H1 (cell line): ENCODE measurements at regions not wholly inside any gene's neighbourhood (a gene's known extent, or its start where the extent isn't known, plus 50 kb on each side); places are given as distances from the start of the nearest gene placed in this dataset.

Experiments
- CTCF ChIA-PET: fragments of 300-600 bp; sonication (Branson Sonifier 250); formaldehyde crosslinking; loops from one replicate; lab custom pipeline; 2021; ENCODE audit not compliant: partially characterized antibody; lab: Charles Lee
- POLR2A ChIA-PET: fragments of 300-600 bp; sonication (Branson Sonifier 250); formaldehyde crosslinking; loops from one replicate; lab custom pipeline; 2021; ENCODE audit warnings: inconsistent platforms; ENCODE audit not compliant: partially characterized antibody; lab: Charles Lee
- DNase-seq, 2 experiments: peaks; one replicate each; pipeline versions ENCODE4 v3.0.0 to v3.0.0-alpha.2; 2010 to 2022; ENCODE audit warnings: low spot score in 2 of 2, low read depth in 1 of 2, mixed read lengths in 1 of 2
- FAIRE-seq: peaks from 2 replicates; lab custom pipeline; 2011; peaks lifted over from hg19 to GRCh38; lab: Jason Lieb, UNC
- H2AFZ ChIP-seq: 2 replicates; pipeline ENCODE4 v1.8.1; 2012; ENCODE audit warnings: low read length, inconsistent platforms
- H2AK5ac ChIP-seq: 2 replicates; pipeline ENCODE4 v1.6.1; 2013; ENCODE audit warnings: low read depth, low read length
- H2BK120ac ChIP-seq: replicated peaks from 2 replicates; pipeline ENCODE3; 2013; ENCODE audit warnings: low read depth, low read length, inconsistent platforms
- H2BK12ac ChIP-seq: 2 replicates; pipeline ENCODE4 v1.6.1; 2013; ENCODE audit warnings: low read depth, low read length
- H2BK15ac ChIP-seq: 2 replicates; pipeline ENCODE4 v1.6.1; 2013; ENCODE audit warnings: low read length
- H2BK20ac ChIP-seq: 2 replicates; pipeline ENCODE4 v1.6.1; 2013; ENCODE audit warnings: low read length
- H2BK5ac ChIP-seq: 2 replicates; pipeline ENCODE4 v1.6.1; 2013; ENCODE audit warnings: low read depth, low read length
- H3K14ac ChIP-seq: 2 replicates; pipeline ENCODE4 v1.6.1; 2013; ENCODE audit warnings: inconsistent platforms; ENCODE audit not compliant: insufficient read length
- H3K18ac ChIP-seq: 2 replicates; pipeline ENCODE4 v1.6.1; 2013; ENCODE audit warnings: low read length; ENCODE audit errors: extremely low read depth
- H3K23ac ChIP-seq: 2 replicates; pipeline ENCODE4 v1.6.1; 2013; ENCODE audit warnings: inconsistent platforms; ENCODE audit not compliant: insufficient read length
- H3K23me2 ChIP-seq: 2 replicates; pipeline ENCODE4 v1.6.1; 2013; ENCODE audit warnings: low read depth, low read length
- H3K27ac ChIP-seq: 2 replicates; pipeline ENCODE4 v1.6.1; 2011; ENCODE audit warnings: low read depth, low read length, inconsistent platforms
- H3K27me3 ChIP-seq, 4 experiments: replicated peaks in 1 of 4; 1 replicate in 1 of 4; 2 replicates in 3 of 4; pipeline versions ENCODE4 v1.6.1 to v1.8.1; 2011 to 2013; ENCODE audit warnings: low read length in 3 of 4, mild to moderate bottlenecking in 3 of 4, inconsistent platforms in 2 of 4, mixed read lengths in 2 of 4, moderate library complexity in 1 of 4; ENCODE audit not compliant: control insufficient read depth in 3 of 4, insufficient read depth in 3 of 4; ENCODE audit errors: extremely low read depth in 1 of 4
- H3K36me3 ChIP-seq, 4 experiments: 2 replicates each; pipeline versions ENCODE4 v1.6.1 to v1.8.1; 2011 to 2013; ENCODE audit warnings: mild to moderate bottlenecking in 4 of 4, low read length in 3 of 4, moderate library complexity in 2 of 4, control low read depth in 1 of 4, inconsistent platforms in 1 of 4; ENCODE audit not compliant: insufficient read depth in 4 of 4, control insufficient read depth in 2 of 4
- H3K4ac ChIP-seq: replicated peaks from 2 replicates; pipeline ENCODE3; 2013; ENCODE audit warnings: low read length, low read depth, mixed read lengths, inconsistent platforms; ENCODE audit not compliant: insufficient read length
- H3K4me1 ChIP-seq, 4 experiments: replicated peaks in 1 of 4; 1 replicate in 1 of 4; 2 replicates in 3 of 4; pipeline versions ENCODE4 v1.6.1 to v1.8.1; 2011 to 2013; ENCODE audit warnings: low read length in 3 of 4, inconsistent platforms in 2 of 4, mixed read lengths in 1 of 4; ENCODE audit not compliant: insufficient read depth in 4 of 4, control insufficient read depth in 3 of 4
- H3K4me2 ChIP-seq, 2 experiments: 2 replicates each; pipeline versions ENCODE4 v1.6.1 to v1.8.1; 2011 to 2013; ENCODE audit warnings: low read depth in 2 of 2, low read length in 2 of 2, control low read depth in 1 of 2, inconsistent platforms in 1 of 2, mild to moderate bottlenecking in 1 of 2; ENCODE audit not compliant: insufficient read depth in 1 of 2
- H3K4me3 ChIP-seq, 4 experiments: fragments of 200-600, 300-600 bp in 1 of 4; sonication (generic), shearing (Covaris generic), sonication (Bioruptor Twin) in 1 of 4; 2 replicates each; pipeline versions ENCODE4 v1.5.1 to v1.8.1; 2011 to 2016; ENCODE audit warnings: low read length in 4 of 4, low read depth in 3 of 4, control low read depth in 2 of 4, inconsistent platforms in 2 of 4, mild to moderate bottlenecking in 2 of 4, mixed read lengths in 1 of 4, moderate library complexity in 1 of 4; ENCODE audit not compliant: insufficient read depth in 2 of 4; ENCODE audit errors: extremely low read depth in 1 of 4
- H3K56ac ChIP-seq: replicated peaks from 2 replicates; pipeline ENCODE3; 2013; ENCODE audit warnings: low read depth, mild to moderate bottlenecking, mixed read lengths, low read length, inconsistent platforms; ENCODE audit not compliant: insufficient read length
- H3K79me1 ChIP-seq: 2 replicates; pipeline ENCODE4 v1.6.1; 2013; ENCODE audit warnings: low read depth, low read length, control low read depth
- H3K79me2 ChIP-seq, 2 experiments: 2 replicates each; pipeline versions ENCODE4 v1.6.1 to v1.8.1; 2012 to 2013; ENCODE audit warnings: low read length in 2 of 2, mild to moderate bottlenecking in 2 of 2, inconsistent platforms in 1 of 2; ENCODE audit not compliant: insufficient read depth in 2 of 2, control insufficient read depth in 1 of 2
- H3K9ac ChIP-seq, 4 experiments: replicated peaks in 1 of 4; 1 replicate in 1 of 4; 2 replicates in 3 of 4; pipeline versions ENCODE4 v1.6.1 to v1.8.1; 2011 to 2013; ENCODE audit warnings: low read depth in 3 of 4, low read length in 3 of 4, control low read depth in 2 of 4, mild to moderate bottlenecking in 2 of 4, moderate library complexity in 2 of 4, inconsistent platforms in 1 of 4; ENCODE audit errors: extremely low read depth in 1 of 4
- H3K9me3 ChIP-seq, 2 experiments: 2 replicates each; pipeline versions ENCODE4 v1.6.1 to v1.8.1; 2012 to 2013; ENCODE audit warnings: mild to moderate bottlenecking in 2 of 2, moderate library complexity in 2 of 2, control low read depth in 1 of 2, inconsistent platforms in 1 of 2, low read depth in 1 of 2, low read length in 1 of 2, mixed read lengths in 1 of 2; ENCODE audit not compliant: insufficient read depth in 2 of 2
- H4K20me1 ChIP-seq, 2 experiments: replicated peaks in 1 of 2; 2 replicates each; pipeline versions ENCODE3 to v1.8.1; 2011 to 2013; ENCODE audit warnings: inconsistent platforms in 2 of 2, low read length in 2 of 2, mild to moderate bottlenecking in 1 of 2; ENCODE audit not compliant: insufficient read depth in 2 of 2, control insufficient read depth in 1 of 2
- H4K5ac ChIP-seq: 2 replicates; pipeline ENCODE4 v1.6.1; 2013; ENCODE audit warnings: low read length, low read depth, mixed read lengths, inconsistent platforms; ENCODE audit not compliant: insufficient read length
- H4K8ac ChIP-seq: 2 replicates; pipeline ENCODE4 v1.8.0; 2013; ENCODE audit warnings: mild to moderate bottlenecking, moderate library complexity, low read length, inconsistent platforms; ENCODE audit not compliant: insufficient read depth; ENCODE audit errors: extremely low read depth
- H4K91ac ChIP-seq: replicated peaks from 2 replicates; pipeline ENCODE3; 2013; ENCODE audit warnings: low read length, mixed read lengths, inconsistent platforms; ENCODE audit not compliant: insufficient read length
- BACH1 ChIP-seq: IDR thresholded peaks from 2 replicates; pipeline ENCODE4 v1.6.1; 2012; ENCODE audit warnings: low read length, improper control_type of control experiment
- BCL11A ChIP-seq, 2 experiments: IDR thresholded peaks; one replicate each; pipeline ENCODE4 v1.6.1; 2011; ENCODE audit warnings: low read depth in 2 of 2, low read length in 2 of 2, mild to moderate bottlenecking in 2 of 2
- CREB1 ChIP-seq: IDR thresholded peaks from 2 replicates; pipeline ENCODE4 v1.6.1; 2012; ENCODE audit warnings: inconsistent platforms
- KDM1A ChIP-seq: fragments of 200-600, 300-600 bp; sonication (generic); IDR thresholded peaks from 2 replicates; pipeline ENCODE4 v1.7.1; 2016; ENCODE audit warnings: mild to moderate bottlenecking, low read length, borderline replicate concordance
- MAFK ChIP-seq: IDR thresholded peaks from 2 replicates; pipeline ENCODE4 v1.6.1; 2012; ENCODE audit warnings: low read depth, mild to moderate bottlenecking, improper control_type of control experiment, low read length
- POLR2AphosphoS5 ChIP-seq: IDR thresholded peaks from 2 replicates; pipeline ENCODE4 v1.6.1; 2011; ENCODE audit warnings: low read depth, low read length
- RNF2 ChIP-seq: fragments of 200-900, 300-1000 bp; sonication (generic); IDR thresholded peaks from 2 replicates; pipeline ENCODE4 v1.7.1; 2016; ENCODE audit warnings: borderline replicate concordance, low read depth, mild to moderate bottlenecking, antibody characterized with exemption, low read length; ENCODE audit not compliant: poor library complexity, severe bottlenecking; ENCODE audit errors: missing control alignments
- RXRA ChIP-seq: IDR thresholded peaks from 2 replicates; pipeline ENCODE4 v1.6.1; 2011; ENCODE audit warnings: low read depth, mild to moderate bottlenecking, low read length, moderate library complexity; ENCODE audit not compliant: insufficient read depth
- SAP30 ChIP-seq: fragments of 300-600 bp; sonication (generic); IDR thresholded peaks from 2 replicates; pipeline ENCODE4 v1.7.1; 2012; ENCODE audit warnings: low read length, moderate library complexity, mild to moderate bottlenecking, inconsistent platforms; ENCODE audit not compliant: insufficient read depth, insufficient replicate concordance
- SIX5 ChIP-seq: IDR thresholded peaks from 2 replicates; pipeline ENCODE4 v1.6.1; 2011; ENCODE audit warnings: mild to moderate bottlenecking, low read depth, low read length
- TCF12 ChIP-seq: IDR thresholded peaks from 2 replicates; pipeline ENCODE4 v1.6.1; 2011; ENCODE audit warnings: low read depth, mild to moderate bottlenecking, low read length
- ZNF274 ChIP-seq: IDR thresholded peaks from 2 replicates; pipeline ENCODE4 v1.7.0; 2012; ENCODE audit warnings: low read length, borderline replicate concordance; ENCODE audit errors: extremely low read depth
- WGBS, 2 experiments: shearing (Covaris generic) in 1 of 2; methylation state at CpG; one replicate each; pipeline versions ENCODE4 v1.1.6 to v1.1.7; 2013 to 2015; ENCODE audit warnings: low lambda C conversion rate in 2 of 2, mixed read lengths in 2 of 2, inconsistent platforms in 1 of 2, low coverage in 1 of 2, missing lambda C conversion rate in 1 of 2; ENCODE audit not compliant: insufficient replicate concordance in 2 of 2, insufficient coverage in 1 of 2, insufficient read length in 1 of 2; ENCODE audit errors: extremely low coverage in 1 of 2, missing lambda C conversion rate in 1 of 2; 5-methylcytosine and 5-hydroxymethylcytosine counted together
- TF ChIP-seq, protein P1 (sequence below): IDR thresholded peaks from 2 replicates; pipeline ENCODE4 v1.6.1; 2011; ENCODE audit warnings: low read length, improper control_type of control experiment
- TF ChIP-seq, protein P2 (sequence below): IDR thresholded peaks from 2 replicates; pipeline ENCODE4 v1.6.1; 2012; ENCODE audit warnings: inconsistent platforms

DNA sequence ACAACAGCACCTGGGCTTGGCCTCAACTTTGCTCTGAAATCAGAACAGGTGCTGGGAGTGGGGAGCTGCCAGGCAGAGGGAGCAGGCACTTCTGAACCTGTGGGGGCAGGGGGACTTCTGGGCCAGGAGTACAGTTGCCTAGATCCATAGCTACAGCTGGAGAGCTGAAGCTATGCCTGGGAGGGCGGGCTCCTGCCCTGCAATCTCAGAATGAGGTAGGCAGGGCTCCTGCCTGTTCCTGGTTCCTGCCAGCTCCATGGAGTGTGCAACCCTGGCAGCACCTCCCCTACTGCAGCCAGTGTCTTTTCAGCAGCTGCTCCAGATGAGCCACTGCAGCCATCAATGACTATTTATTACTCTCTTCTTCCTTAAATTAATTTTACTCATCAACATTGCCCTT, 62.1 kb upstream of the NAV3 start:
- ChIA-PET CTCF (no interaction called here), POLR2A (no interaction called here)
- 90% methylated on average over 1 of the region's 1 CpG; no CpG with 5 or more reads in 1 of the 2 experiments for WGBS, 2 experiments
- TF ChIP-seq SIX5 (no peak), CREB1 (no peak), BACH1 (no peak), SAP30 (no peak), MAFK (no peak), POLR2AphosphoS5 (no peak), RNF2 (no peak), TCF12 (no peak), ZNF274 (no peak), BCL11A (IDR thresholded peaks at IDR 0.05; ENCODE audit: low read depth in 2 of 2, low read length in 2 of 2) (no peak), RXRA (no peak), KDM1A (no peak)
- TF ChIP-seq, protein P1, sequence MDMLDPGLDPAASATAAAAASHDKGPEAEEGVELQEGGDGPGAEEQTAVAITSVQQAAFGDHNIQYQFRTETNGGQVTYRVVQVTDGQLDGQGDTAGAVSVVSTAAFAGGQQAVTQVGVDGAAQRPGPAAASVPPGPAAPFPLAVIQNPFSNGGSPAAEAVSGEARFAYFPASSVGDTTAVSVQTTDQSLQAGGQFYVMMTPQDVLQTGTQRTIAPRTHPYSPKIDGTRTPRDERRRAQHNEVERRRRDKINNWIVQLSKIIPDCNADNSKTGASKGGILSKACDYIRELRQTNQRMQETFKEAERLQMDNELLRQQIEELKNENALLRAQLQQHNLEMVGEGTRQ: no peak
- TF ChIP-seq, protein P2, sequence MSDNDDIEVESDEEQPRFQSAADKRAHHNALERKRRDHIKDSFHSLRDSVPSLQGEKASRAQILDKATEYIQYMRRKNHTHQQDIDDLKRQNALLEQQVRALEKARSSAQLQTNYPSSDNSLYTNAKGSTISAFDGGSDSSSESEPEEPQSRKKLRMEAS: no peak

More for the DNA sequence above, 62.1 kb upstream of the NAV3 start:
- H3K9ac ChIP-seq: no peak overlapping the region
- no peak overlapping the region for H2BK12ac ChIP-seq
- no peak overlapping the region for H4K91ac ChIP-seq
- no peak overlapping the region for H3K18ac ChIP-seq
- no peak overlapping the region for H3K27ac ChIP-seq
- DNase-seq (no peak), FAIRE-seq (no peak)
- no peak overlapping the region for H2BK5ac ChIP-seq
- H3K9me3 ChIP-seq: no peaks in the 10 kb centered on the region
- no peak overlapping the region for H2AFZ ChIP-seq
- no peak overlapping the region for H3K4me2 ChIP-seq
- H3K36me3 ChIP-seq: no peaks in the 10 kb centered on the region
- no peak overlapping the region for H3K4ac ChIP-seq
- H2BK15ac ChIP-seq: no peak overlapping the region
- H3K23me2 ChIP-seq: no peaks in the 10 kb centered on the region
- no peaks in the 10 kb centered on the region for H4K20me1 ChIP-seq
- no peaks in the 10 kb centered on the region for H3K27me3 ChIP-seq
- no peaks in the 10 kb centered on the region for H3K79me1 ChIP-seq
- H3K79me2 ChIP-seq: no peaks in the 10 kb centered on the region
- no peak overlapping the region for H2AK5ac ChIP-seq
- H2BK120ac ChIP-seq: no peak overlapping the region
- H4K8ac ChIP-seq: no peak overlapping the region; the same call in 1 of the 2 replicates
- no peak overlapping the region for H4K5ac ChIP-seq
- H3K14ac ChIP-seq: no peak overlapping the region
- no peak overlapping the region for H2BK20ac ChIP-seq
- H3K56ac ChIP-seq: no peak overlapping the region
- no peak overlapping the region for H3K4me3 ChIP-seq
- H3K4me1 ChIP-seq: no peaks in the 10 kb centered on the region
- no peak overlapping the region for H3K23ac ChIP-seq
